Dermis microvascular lymphatic vessel endothelial cell (primary cell): ENCODE measurements at regions not wholly inside any gene's neighbourhood (a gene's known extent, or its start where the extent isn't known, plus 50 kb on each side); places are given as distances from the start of the nearest gene placed in this dataset.
"Not testable (repeated sequence)": the region's sequence is repeated elsewhere in the genome, so short reads cannot be mapped to it uniquely, and the experiment has no call there.

Experiments used
- DNase-seq, 2 donors: peaks; one replicate each; pipeline versions ENCODE4 v3.0.0 to v3.0.0-alpha.2; 2010; ENCODE audit warnings: low read depth in 2 of 2

- DNase-seq: peak; percentile 57 to 76
Measured at GRCh38 chr5:36739751-36740221, 133.4 kb downstream of the SLC1A3 start.

- DNase-seq: peak in 1 of 2 donors; percentile 42
Measured at GRCh38 chr5:36740259-36740898, 134.0 kb downstream of the SLC1A3 start.

- DNase-seq: peak; percentile 31 to 38
Measured at GRCh38 chr5:36741128-36741527, 134.7 kb downstream of the SLC1A3 start.

- DNase-seq: no peak
Measured at GRCh38 chr5:36743891-36744772, 132.4 kb upstream of the NIPBL start.

- DNase-seq: peak; percentile 25 to 56
Measured at GRCh38 chr5:36744773-36745589, 131.6 kb upstream of the NIPBL start.

GRCh38 chr5:36747794-36748193 lies 128.8 kb upstream of the NIPBL start:
- DNase-seq: not testable (repeated sequence)

- no peak for DNase-seq
Measured at GRCh38 chr5:36751886-36752285, 124.7 kb upstream of the NIPBL start.

GRCh38 chr5:36755342-36755741 lies 121.2 kb upstream of the NIPBL start:
- no peak for DNase-seq

- DNase-seq: no peak
Measured at GRCh38 chr5:36755920-36756488, 120.6 kb upstream of the NIPBL start.

GRCh38 chr5:36756848-36757247 lies 119.7 kb upstream of the NIPBL start:
- no peak for DNase-seq

- no peak for DNase-seq
Measured at GRCh38 chr5:36759117-36759516, 117.5 kb upstream of the NIPBL start.

GRCh38 chr5:36763454-36763853 lies 113.1 kb upstream of the NIPBL start:
- no peak for DNase-seq

- DNase-seq: no peak
Measured at GRCh38 chr5:36765876-36766275, 110.7 kb upstream of the NIPBL start.

- no peak for DNase-seq
Measured at GRCh38 chr5:36766981-36767380, 109.6 kb upstream of the NIPBL start.

GRCh38 chr5:36768450-36768849 lies 108.1 kb upstream of the NIPBL start:
- no peak for DNase-seq

GRCh38 chr5:36769129-36769770 lies 107.3 kb upstream of the NIPBL start:
- no peak for DNase-seq

GRCh38 chr5:36770125-36770524 lies 106.4 kb upstream of the NIPBL start:
- no peak for DNase-seq

- no peak for DNase-seq
Measured at GRCh38 chr5:36772276-36773140, 104.1 kb upstream of the NIPBL start.

GRCh38 chr5:36777105-36777757 lies 99.3 kb upstream of the NIPBL start:
- peak; percentile 15 to 39 for DNase-seq

GRCh38 chr5:36778336-36778735 lies 98.2 kb upstream of the NIPBL start:
- DNase-seq: no peak
